ENCODE measurements at regions not wholly inside any gene's neighbourhood (a gene's known extent, or its start where the extent isn't known, plus 50 kb on each side); places are given as distances from the start of the nearest gene placed in this dataset.
"Not testable (repeated sequence)": the region's sequence is repeated elsewhere in the genome, so short reads cannot be mapped to it uniquely, and the experiment has no call there.

DNA sequence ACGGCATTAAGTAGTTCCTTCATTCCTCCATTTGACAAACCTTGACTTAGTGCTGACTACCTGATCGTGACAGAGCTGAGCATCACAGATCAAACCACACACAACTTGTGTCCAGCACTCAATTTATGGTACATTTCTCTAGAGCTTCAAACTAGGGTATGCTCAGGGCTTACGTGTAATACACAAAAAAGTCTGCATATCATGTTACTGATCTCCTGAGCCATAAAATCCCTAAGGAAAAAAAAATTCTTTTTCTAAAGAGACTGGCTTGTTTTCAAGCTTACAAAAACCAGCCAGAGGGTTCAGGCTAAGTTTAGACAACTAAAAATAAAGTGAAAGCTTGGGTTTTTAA lies 88.0 kb upstream of the ALKAL2 start:
- DNase-seq (ENCODE audit: low spot score): no peak

DNA sequence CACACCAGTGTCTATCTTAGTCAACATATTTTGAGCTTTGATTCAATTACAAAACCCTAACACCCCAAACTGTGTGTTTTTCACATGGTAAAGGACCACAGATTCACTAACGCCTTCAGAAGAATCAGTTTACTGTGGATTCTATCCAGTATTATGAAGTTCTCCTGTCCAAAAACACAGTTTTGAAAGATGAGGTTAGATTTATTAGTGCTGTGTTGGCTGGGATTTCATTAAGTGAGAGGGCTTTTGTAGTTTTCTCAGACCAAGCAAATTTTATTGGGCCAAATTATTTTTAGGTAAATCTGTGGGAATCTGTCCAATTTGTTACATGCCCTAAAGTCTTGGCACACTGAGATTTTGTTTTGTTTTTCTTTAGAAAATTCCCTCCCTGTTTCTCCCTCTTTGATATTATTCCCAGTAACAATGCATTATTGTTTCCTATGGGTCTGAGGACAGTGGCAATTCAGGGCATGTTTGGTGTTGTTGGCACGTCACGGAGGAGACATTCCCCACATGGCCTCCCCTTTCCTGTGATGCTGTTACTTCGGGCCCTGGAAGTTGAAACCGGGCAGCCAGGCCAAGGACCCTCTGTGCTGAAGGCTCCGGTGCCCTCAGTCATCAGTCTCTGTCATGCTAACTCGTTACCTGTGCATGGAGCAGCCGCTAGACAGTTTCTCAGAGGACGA lies 87.5 kb upstream of the ALKAL2 start:
- no peak for DNase-seq (ENCODE audit: low spot score)

DNA sequence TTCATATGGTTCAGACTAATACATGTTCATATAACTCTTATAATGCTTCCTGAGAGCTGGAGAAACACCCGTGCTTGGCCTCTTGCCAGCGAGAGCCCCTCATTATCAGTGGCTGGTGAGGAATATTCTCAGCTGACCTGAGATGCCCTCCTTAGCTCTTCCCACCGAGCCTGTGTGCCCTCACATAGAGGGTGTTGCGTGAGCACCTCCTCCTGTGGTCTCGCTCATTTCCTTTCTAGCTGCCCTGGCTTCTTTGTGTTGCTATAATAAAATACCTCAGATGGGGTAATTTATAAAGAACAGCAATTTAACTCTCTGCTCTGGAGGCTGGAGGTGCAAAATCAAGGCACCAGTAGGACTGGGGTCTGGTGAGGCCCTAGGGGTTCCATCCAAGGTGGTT lies 80.5 kb upstream of the ALKAL2 start:
- no peak for DNase-seq (ENCODE audit: low spot score)

- DNase-seq (ENCODE audit: low spot score): no peak
These were observed 79.4 kb upstream of the ALKAL2 start for GRCh38 chr2:367246-367645.

DNA sequence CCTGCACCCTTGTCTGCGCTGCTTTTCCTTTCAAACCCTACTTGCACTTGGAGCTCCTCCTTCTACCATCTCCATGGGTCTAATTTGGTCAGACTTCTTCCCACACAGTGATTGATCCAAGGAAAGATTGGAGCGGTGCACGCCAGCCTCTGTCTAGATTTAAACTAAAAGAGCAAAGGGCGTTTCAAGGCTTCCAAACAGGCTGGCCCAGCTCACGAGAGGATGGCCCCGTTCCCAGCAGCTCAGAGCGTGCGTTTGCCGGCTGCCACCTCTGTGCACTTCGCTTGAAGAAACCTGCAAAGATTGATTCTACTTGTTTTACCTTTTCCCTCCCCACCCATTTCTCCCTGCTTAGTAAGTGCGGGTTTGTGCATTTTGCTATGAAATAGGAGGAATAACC lies 78.8 kb upstream of the ALKAL2 start:
- DNase-seq (ENCODE audit: low spot score): no peak

GRCh38 chr2:365367-366275 lies 77.7 kb upstream of the ALKAL2 start:
- DNase-seq (ENCODE audit: low spot score): no peak

- no peak for DNase-seq (ENCODE audit: low spot score)
These were observed 76.1 kb upstream of the ALKAL2 start for GRCh38 chr2:363824-364470.

DNA sequence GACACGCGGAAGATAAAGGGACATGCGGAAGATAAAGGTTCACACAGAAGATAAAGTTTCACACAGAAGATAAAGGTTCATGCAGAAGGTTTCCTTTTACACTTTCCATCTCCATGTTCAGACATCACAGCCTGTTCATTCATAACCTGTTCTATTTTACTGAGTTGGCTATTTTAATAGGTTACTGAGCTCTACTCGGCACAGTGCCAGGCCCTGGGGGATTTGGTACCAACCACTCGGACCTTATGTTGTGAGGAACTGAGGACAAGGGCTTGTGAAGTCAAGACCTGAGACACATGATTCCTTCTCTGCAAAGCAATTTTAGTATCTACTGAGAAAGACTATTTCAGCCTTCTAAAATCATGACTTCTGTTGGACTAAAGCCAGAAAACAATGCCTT lies 75.0 kb upstream of the ALKAL2 start:
- no peak for DNase-seq (ENCODE audit: low spot score)

DNA sequence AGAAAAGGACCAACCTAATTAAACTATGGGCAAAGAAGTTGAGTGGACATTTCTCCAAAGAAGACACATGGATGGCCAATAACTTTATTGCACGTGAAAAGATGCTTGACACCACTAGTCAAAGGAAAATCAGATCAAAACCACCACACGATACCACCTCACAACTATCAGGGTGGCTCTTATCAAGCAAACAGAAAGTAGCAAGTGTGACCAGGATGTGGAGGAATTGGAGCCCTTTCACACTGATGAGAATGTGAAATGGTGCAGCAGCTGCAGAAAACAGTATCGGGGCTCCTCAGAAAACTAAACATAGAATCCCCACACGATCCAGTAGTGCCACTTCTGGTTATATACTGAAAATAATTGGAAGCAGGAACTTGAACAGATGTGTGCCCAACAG lies 72.2 kb upstream of the ALKAL2 start:
- no peak for DNase-seq (ENCODE audit: low spot score)

DNA sequence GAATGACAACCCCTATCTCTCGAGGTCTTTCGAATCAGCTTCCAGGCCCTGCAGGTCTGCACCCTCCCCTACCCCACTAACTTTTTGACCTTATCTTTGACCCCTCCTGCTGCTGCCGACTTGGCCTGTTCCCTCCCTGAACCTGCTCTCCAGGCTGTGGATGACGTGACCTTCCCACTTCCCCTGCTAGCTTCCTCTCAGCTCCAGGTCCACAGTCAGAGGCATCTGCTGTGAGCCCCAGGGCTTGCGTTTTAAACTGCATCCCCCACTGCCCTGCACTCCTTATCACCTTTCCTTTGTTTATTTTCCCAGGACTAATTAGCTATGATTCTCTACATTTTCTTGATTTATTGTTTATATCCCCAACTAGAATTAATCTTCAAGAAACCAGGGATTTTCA lies 71.2 kb upstream of the ALKAL2 start:
- DNase-seq (ENCODE audit: low spot score): no peak

DNA sequence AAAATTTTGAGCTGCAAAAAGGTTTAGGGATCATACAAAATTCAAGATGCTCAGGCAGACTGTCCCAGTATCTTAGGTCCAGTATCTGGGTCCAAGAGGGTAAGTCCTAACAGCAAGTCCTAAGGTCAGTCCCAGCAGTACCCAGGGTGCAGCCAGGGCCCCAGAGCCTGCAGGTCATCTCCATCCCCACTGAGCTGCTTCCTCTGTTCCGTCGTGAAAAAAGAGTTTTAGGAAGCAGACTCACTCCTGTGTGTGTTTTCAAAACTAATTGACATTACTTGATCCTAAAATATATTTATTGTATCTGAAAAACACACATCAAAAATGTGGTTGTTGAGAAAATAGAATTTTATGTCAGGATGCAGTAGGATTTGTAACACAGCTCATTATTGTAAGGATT lies 69.9 kb upstream of the ALKAL2 start:
- no peak for DNase-seq (ENCODE audit: low spot score)

DNA sequence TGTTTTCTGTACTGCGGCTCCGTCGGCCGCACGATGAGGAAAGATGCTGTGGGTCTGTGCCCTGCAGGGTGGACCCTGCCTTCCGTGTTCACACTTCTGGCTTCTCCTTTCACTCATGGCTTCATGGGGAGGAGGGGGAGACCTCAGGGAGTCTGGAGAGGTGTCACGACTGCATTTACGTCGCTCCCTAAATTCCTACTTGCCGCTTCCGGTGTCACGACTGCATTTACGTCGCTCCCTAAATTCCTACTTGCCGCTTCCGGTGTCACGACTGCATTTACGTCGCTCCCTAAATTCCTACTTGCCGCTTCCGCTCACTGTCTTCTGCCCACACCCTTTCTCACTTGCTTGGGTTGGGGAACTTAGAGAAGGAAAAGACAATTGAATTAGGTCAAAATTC lies 68.4 kb upstream of the ALKAL2 start:
- not testable (repeated sequence) for DNase-seq (ENCODE audit: low spot score)

DNA sequence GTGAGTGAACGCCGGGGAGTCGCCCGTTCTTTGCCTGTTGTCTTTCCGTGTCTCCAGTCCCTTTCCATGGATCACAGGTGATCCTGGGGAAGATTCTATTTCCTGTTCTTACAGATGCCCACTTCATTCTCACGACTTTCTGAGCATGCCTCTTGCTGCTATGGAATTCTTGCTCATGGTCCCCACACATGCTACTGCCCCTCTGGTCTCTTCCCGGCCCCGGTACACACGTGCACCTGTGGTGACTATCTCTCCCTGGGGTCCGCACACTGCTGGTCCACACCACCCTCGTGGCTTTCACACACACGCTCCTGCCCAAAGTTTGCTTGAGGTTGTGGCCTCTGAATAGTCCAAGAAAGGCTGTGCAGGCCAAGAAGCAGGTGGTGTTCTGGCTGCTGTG lies 67.9 kb upstream of the ALKAL2 start:
- DNase-seq (ENCODE audit: low spot score): no peak

GRCh38 chr2:352696-353095 lies 64.8 kb upstream of the ALKAL2 start:
- no peak for DNase-seq (ENCODE audit: low spot score)

DNA sequence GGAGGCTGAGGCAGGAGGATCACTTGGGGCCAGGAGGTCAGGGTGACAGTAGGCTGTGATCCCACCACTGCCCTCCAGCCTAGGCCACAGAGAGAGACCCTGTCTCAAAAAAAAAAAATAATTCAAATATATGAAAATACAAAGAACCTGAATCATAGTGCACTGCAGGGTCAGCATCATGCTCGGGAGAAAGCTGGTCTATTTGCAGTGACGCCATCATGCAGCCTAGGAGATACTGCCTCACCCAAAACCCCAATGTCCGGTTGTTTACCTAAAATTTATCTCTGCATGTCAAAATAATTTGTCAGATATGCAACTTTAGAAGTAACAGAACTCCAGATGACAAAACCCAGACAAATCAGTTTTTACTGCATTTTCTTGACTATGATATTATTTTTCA lies 61.5 kb upstream of the ALKAL2 start:
- no peak for DNase-seq (ENCODE audit: low spot score)

- no peak for DNase-seq (ENCODE audit: low spot score)
These were observed 60.5 kb upstream of the ALKAL2 start for GRCh38 chr2:348361-348916.

DNA sequence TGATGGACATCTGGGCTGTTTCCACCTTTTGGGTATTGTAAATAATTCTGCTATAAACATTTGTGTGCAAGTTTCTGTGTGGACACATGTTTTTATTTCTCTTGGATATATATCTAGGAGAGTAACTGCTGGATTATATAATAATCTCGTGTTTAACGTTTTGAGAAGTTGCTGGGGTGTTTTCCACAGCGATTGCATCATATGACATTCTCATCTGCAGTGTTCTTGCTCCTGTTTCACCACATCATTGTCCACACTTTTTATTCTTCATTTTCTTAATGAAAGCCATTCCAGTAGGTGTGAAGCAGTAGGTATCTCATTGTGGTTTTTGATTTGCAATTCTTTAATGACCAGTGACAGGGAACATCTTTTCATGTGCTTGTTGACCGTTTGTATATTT lies 56.9 kb upstream of the ALKAL2 start:
- DNase-seq (ENCODE audit: low spot score): no peak

DNA sequence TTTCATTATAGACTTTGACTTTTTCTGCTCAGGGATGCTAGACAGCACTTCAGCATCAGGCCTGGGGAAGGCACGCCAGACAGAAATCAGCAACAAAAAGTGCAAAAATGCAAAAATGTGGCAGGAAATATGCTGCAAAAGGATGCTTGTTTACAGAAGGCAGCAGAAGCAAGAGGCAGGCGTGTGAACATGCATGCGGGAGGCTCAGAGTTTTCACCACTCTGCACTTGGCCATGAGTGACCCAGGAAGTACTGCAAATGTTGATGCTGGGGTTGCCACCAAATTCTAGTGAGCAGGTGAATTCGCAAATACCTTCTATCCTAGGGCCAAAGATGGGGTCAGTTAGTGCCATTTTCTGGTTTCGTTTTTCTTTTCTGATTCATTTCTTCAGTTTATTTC lies 55.5 kb upstream of the ALKAL2 start:
- DNase-seq (ENCODE audit: low spot score): no peak

GRCh38 chr2:341912-342311 lies 54.0 kb upstream of the ALKAL2 start:
- DNase-seq (ENCODE audit: low spot score): no peak

DNA sequence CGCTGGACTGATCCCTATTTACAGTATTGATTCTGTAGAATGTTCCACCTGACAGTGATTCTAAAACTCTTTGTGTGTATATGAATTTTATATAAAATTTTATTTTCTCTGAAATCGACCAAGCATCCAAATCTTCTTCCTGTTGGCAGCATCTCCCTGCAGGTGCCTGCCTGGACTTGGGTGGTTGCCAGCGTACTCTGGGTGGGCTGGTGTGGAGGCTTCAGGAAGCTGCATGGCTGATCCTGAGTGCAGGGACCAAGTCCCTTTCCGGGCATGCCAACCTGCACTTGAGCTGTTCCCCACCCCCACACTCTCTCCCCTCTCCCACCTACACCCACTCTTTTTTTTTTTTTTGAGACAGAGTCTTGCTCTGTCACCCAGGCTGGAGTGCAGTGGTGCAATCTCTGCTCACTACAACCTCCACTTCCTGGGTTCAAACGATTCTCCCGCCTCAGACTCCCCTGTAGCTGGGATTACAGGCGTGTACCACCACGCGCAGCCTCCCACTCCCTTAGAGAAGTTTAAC lies 53.2 kb upstream of the ALKAL2 start:
- DNase-seq (ENCODE audit: low spot score): no peak
